GM21526 (cell line): ENCODE measurements at regions not wholly inside any gene's neighbourhood (a gene's known extent, or its start where the extent isn't known, plus 50 kb on each side); places are given as distances from the start of the nearest gene placed in this dataset.

ENCODE experiments used
- ATAC-seq: cut with Tn5 transposase; IDR thresholded peaks from one replicate; pipeline ENCODE4 v1.9.1; 2021; ENCODE audit warnings: moderate library complexity; ENCODE audit not compliant: unreplicated experiment, low FRiP score

DNA sequence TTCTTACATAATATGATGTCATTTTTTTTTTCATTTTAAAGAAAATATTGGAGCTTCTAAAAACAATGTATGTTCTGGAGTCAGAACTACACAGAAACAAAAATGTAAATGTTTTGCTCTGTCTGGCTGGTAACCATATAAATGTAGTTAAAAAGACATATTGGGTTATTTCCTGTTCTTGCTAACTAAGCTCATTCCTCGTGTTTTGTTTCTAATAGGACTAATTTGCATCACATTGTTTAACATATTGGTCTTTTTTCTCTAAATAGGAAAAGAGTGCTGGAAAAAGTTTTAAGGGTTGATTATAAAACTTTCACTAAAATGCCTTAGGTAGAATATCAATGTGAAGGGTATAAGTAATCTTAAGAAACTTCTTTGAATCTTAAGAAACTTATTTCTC is 221.3 kb downstream of the SLC6A15 start:
- ATAC-seq = no peak

DNA sequence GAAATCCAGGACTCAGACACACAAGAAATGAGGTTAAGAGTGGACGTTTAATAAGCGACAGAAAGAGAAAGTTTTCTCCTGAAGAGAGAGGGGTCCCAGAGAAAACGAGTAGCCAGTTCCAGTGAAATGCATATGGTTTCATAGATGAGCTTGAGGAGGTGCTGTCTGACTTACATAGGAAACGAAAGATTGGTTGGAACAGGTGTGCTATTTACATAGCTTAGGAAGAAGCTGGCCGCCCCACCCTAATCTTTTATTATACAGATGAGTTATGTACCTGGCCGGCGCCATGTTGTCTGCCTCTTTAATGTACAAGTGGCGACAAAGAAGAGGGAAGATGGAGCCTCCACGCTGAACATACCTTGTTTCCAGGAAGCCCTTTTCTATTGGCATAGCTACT is 223.0 kb downstream of the SLC6A15 start:
- no peak for ATAC-seq

DNA sequence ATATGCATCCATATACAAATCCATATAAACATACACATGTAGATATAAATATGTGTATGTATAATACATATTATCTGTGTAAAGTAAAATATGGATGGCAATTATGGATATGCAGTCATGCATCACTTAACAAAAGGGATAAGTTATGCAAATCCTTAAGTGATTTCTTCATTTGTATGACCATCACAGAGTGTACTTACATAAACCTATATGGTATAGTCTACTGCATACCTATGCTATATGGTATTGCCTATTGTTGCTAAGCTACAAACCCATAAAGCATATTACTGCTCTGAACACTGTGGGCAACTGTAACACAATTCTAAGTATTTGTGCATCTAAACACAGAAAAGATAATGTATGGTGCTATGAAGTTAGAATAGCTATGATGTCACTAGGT is 227.2 kb downstream of the SLC6A15 start:
- ATAC-seq = no peak

- ATAC-seq = no peak
Observed at GRCh38 chr12:84676787-84677186, 235.8 kb downstream of the SLC6A15 start.

DNA sequence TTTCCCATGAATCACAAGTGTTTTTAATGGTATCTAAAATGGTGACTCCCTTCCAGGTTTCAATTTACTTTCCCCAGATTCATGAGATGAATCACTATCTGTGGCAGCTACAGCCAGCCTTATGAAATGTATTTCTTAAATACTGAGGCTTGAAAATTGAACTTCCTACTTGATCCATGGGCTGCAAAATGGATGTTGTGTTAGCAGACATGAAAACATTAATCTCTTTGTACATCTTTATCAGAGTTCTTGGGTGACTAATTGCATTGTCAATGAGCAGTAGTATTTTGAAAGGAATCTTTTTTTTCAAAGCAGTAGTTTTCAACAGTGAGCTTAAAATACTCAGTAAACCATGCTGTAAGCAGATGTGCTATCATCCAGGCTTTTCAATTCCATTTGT is 250.8 kb downstream of the SLC6A15 start:
- ATAC-seq = no peak

DNA sequence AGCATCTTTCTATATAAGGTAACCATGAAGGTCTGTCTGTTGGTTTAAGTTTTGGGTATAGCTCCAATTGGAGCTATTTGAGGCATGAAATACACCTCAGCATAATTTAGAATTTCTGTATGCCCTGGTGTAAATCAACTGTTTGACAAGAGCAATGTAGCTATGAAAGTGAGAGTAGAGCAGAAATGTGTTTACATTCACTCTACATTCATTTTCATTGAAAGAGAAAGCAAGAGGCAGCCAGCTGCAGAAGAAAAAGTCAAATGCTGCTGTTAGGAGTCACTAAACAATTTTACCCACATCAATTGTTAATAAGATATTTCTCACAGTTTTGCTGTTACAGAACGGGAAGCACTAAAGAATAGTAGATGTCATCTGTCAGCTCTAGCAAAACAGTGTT is 252.5 kb downstream of the SLC6A15 start:
- ATAC-seq = no peak

- no peak for ATAC-seq
Observed at GRCh38 chr12:84658877-84659276, 253.7 kb downstream of the SLC6A15 start.

GRCh38 chr12:84656705-84657104 is 255.9 kb downstream of the SLC6A15 start:
- no peak for ATAC-seq

- no peak for ATAC-seq
Observed at GRCh38 chr12:84653482-84653881, 259.1 kb downstream of the SLC6A15 start.

DNA sequence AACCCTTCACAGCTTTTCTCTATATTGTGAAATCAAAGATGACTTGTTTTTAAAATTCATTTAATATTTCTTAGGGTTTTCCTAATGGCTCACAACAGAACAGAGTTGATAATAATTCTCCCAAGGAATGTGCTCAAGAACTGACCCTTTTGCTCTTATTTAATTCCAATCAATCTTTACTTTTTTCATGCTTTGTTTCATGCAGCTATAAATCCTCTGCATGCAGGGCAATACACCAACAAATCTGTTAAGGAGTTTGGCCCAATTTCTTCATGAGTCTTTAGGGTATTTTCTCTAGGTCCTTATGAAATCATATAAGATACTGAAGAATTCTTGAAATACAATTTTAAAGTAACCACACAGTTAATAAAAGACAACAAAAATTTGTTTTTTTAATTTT is 264.2 kb downstream of the SLC6A15 start:
- ATAC-seq = no peak

DNA sequence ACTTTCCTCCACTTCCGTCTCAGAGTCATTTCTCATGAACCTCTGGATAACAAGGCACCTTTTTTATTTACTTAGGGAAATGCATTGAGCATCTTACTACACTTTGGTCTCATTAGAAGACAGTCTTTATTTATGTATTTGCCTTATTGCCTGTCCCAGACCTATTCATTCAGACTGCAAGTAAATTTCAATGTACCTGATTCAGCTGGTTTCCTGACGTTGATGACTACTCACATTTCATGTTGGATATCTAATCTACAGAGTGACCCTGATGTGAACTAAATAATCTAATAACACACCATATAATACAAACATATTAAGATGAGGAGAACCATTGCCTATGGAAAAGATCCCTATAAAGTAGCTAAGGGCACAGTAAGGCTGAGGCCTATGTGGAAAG is 267.7 kb downstream of the SLC6A15 start:
- ATAC-seq = no peak

DNA sequence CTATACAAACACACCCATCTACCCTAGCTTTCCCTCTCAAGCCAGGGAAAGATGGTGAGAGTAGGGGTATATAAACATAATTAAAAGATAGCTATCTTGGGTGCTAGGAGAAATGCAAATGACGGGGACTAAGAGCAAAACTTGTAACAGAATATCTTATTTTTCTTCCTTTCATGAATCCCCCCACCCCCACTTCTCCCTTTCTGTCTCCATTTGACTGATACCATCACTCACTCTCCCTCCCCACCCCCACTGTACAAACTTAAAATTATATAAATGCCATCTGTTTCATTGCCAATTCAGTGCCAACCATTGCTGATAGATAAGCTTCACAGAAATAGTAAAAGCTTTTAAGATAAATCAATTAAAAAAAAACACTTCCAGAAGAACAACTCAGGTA is 268.6 kb downstream of the SLC6A15 start:
- ATAC-seq = no peak

GRCh38 chr12:84641940-84642545 is 270.6 kb downstream of the SLC6A15 start:
- no peak for ATAC-seq

- no peak for ATAC-seq
Observed at GRCh38 chr12:84638811-84639368, 273.7 kb downstream of the SLC6A15 start.

GRCh38 chr12:84637926-84638325 is 274.7 kb downstream of the SLC6A15 start:
- no peak for ATAC-seq

DNA sequence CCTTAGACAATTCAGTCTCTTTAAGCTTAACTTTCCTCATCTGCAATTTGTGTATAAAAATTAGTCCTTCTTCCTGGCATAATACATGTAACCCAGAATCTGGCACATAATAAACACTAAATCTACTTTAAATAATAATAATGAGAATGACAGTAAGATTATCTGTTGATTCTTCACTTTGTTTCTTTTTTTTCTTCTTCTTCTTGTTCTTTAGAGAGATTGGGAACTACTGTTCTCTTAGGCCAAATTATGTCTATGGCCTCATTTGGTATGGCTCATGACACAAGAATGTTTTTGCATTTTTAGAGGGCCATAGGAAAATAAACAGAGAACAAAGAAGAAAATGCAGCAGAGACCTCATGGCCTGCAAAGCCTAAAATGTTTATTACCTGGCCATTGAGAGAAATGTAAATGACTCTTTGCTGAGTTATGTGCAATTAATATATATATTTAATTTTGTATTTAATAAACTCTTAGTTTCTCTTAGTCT is 275.8 kb downstream of the SLC6A15 start:
- ATAC-seq = no peak

- ATAC-seq = no peak
Observed at GRCh38 chr12:84634526-84634925, 278.1 kb downstream of the SLC6A15 start.

- no peak for ATAC-seq
Observed at GRCh38 chr12:84632556-84632955, 280.0 kb downstream of the SLC6A15 start.

DNA sequence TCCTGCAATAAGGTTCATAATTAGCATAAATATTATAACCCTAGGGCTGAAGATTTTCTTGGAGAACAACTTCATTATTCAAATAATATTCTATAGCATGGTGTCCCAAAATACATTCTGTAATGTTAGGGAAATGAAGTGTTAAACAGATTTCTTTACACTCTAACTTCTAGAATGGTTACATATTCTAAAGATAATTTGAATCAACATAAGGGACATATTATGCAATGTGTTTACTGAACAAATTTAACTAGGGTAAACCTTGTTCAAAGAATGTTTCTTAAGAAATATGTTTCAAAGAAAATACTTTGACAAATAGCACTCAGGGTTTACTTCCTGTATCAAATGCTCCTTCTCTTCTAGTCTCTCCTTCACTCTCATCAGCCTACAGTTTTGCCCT is 281.6 kb downstream of the SLC6A15 start:
- ATAC-seq = no peak

GRCh38 chr12:84627593-84627992 is 285.0 kb downstream of the SLC6A15 start:
- no peak for ATAC-seq

GRCh38 chr12:84624601-84625000 is 288.0 kb downstream of the SLC6A15 start:
- no peak for ATAC-seq

DNA sequence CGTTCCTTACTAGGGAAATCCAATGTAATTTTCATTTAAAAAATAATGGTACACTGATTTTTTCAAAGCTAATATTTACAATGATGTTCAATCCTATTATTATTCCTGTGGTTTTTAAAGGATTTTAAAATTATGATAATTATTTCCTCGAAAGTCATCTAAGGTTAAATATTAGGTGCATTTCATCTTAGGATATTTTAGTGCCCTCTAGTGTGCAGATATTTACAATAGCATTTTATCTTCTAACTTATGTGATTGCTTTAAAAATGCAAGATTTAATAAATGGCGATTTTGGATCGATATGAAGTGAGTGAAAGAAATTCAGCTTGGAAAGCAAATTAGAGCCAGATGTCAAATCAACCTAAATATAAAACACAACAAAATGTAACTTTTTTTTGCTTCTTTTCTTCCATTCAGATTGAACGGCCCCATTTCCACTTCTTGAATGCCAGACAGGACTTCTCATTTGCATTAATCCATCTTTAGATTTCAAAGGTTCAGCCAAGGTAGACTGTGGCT is 293.5 kb downstream of the SLC6A15 start:
- ATAC-seq = no peak
